GM19395 (cell line): ENCODE measurements at regions not wholly inside any gene's neighbourhood (a gene's known extent, or its start where the extent isn't known, plus 50 kb on each side); places are given as distances from the start of the nearest gene placed in this dataset.

Experiments
- ATAC-seq: cut with Tn5 transposase; IDR thresholded peaks from one replicate; pipeline ENCODE4 v1.9.1; 2021; ENCODE audit warnings: mild to moderate bottlenecking, moderate library complexity; ENCODE audit not compliant: unreplicated experiment

DNA sequence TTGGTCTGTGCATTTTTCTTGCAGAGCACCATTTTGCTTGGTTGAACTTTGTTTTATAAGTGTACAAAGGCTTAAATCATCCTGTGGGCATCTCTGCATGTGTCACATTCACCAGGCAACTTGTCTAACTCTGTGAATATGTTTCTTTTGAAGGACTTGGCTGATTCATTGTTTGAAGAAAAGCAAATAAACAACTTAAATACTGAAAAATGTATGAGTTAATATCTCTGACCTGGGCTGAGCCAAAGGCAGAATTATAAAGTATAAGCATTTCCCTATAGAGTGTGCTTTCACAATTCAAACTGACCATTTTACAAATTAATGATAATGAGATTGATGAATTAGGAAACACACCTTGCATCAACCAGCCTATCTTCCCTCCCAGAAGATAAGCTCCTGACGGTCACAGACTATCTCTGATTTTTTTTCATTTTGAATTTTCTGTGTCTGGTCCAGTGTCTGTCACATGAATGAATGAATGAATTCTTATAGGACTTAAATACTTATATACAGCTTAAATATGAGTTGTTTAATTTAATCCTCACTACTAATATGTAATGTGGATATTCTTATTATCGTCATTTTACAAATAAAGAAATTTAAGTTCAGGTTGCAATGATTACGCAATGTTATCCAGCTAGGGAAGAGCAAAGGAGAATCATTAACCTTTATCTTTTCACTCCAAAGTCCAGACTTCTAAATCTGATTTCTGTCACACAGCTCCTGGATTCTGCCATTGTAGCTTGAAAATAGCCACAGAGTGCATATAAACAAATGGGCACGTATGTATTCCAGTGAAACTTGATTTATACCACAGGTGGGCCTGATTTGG lies 182.0 kb upstream of the PHYHIPL start:
- no peak for ATAC-seq

- ATAC-seq = no peak
Measured at GRCh38 chr10:58995058-58995596, 181.3 kb upstream of the PHYHIPL start.

DNA sequence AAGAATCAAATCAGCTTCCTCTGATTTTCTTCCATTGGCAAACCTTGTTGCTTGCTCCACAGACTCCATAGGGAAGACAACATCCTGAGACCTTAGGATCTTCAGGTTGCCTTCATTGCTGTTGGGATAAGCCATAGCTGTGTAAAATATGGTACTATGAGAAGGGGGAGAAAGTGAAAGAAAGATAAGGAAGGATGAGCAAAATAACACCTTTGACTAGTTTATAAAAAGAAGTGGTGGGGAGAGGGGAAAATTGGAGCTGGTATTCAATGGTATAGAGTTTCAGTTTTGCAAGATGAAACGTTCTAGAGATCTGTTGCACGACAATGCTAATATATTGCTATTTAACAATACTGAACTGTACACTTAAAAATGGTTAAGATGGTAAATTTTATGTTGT lies 180.4 kb upstream of the PHYHIPL start:
- no peak for ATAC-seq

GRCh38 chr10:58996866-58997265 lies 179.6 kb upstream of the PHYHIPL start:
- no peak for ATAC-seq

GRCh38 chr10:58998924-58999713 lies 177.3 kb upstream of the PHYHIPL start:
- ATAC-seq = no peak

- ATAC-seq = no peak
Measured at GRCh38 chr10:59000162-59000825, 176.1 kb upstream of the PHYHIPL start.

DNA sequence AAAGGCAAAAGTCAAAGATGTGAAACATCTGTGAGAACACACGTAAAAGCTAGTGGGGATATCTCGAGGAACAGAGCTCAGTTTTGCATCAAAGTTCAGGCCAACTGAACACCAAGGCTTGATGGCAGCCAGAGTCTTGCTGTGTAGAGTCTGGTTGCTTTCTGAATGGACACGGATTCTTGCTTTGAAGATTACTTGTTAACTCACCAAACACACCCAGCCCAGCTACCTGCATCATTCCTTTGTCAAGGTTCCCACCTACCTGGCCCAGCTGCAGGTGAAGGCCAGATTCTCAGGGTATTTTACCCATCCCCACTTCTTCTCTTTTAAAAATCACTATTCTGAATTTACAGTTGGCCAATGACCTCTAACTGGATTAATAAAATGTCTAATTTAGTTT lies 174.4 kb upstream of the PHYHIPL start:
- no peak for ATAC-seq

DNA sequence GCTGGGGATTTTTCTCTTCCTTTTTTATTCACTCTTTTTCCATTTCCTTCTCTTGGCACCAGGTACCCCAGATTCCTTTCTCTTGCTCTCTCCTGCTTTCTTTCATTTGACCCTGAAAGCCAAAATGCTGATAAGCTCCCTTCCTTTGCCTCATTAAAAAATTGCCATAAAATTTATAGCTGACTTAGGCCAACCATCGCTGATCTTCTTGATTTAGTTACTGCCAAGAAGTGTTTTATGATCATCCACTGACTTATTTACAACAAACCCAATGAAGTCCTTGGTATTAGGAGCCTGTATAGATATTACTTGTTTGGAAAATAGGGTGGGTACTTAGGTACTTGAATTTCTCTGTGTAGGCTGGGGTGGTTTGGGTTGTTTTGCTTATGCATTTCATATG lies 173.2 kb upstream of the PHYHIPL start:
- no peak for ATAC-seq

GRCh38 chr10:59004392-59004791 lies 172.1 kb upstream of the PHYHIPL start:
- ATAC-seq = no peak

DNA sequence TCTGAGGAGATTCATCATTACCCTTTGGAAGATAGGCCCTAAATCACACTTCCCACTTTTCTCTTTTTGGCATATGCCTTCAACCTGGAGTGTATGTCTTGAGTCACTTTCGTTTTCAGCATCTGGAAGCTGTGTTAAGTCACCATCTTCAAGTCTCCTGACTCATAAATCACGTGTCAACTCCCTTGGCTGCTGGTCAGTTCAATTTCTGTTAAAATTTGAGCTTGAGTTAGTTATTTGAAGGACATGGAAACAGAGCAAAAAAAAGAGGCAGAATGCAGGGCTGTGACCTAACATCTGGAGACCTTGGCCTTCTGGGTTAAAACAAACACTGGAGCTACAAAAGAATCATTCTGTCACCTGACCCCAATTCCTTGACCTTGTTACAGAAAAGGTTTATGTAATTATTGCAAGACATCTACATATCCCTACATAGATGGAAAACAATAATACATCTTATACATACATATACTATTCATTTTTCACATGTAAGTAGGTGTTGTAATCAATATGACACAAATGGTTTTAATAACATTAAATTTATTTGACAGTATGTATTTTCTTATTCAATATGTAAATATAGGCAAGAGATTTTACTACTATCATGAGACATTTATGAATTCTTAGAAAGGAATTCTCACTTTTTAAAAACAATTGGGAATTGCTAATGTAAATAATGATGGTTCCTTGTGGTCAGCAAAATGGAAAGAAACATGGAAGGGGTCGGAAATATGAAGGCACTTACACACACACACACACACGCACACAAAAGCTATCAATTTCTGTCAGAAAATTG lies 169.7 kb upstream of the PHYHIPL start:
- no peak for ATAC-seq

GRCh38 chr10:59007307-59008025 lies 169.0 kb upstream of the PHYHIPL start:
- ATAC-seq = no peak

- no peak for ATAC-seq
Measured at GRCh38 chr10:59008452-59008851, 168.0 kb upstream of the PHYHIPL start.

DNA sequence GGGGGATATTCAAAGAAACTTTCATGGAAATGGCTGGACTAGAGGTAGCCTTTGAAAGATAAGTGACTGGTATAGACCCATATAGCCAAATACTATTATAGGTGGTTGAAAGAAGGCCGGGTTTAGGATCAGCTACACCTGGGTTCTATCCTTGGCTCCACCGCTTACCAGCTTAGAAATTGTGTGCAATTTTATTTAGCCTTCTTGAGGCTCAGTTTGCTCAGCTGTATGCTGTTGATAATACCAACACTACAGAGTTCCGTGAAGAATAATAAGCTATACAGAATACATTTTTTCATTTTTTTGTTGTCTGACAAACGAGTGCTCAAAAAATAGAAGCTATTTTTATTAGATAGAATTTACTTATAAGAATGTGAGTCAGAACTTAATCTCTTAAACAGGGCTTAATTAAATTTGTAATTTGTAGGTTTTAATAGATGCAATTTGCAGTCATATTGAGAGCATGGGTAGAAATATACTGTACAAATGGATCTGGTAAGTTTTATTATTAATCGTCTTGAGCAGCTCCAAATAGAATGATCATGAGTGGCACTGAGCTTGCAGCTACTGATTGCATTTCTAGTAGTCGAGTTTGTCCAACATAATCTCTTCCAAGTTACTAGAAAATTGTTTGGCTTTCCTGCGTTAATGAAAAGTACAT lies 164.3 kb upstream of the PHYHIPL start:
- no peak for ATAC-seq

- ATAC-seq = no peak
Measured at GRCh38 chr10:59012839-59013238, 163.6 kb upstream of the PHYHIPL start.

GRCh38 chr10:59016043-59016442 lies 160.4 kb upstream of the PHYHIPL start:
- no peak for ATAC-seq

DNA sequence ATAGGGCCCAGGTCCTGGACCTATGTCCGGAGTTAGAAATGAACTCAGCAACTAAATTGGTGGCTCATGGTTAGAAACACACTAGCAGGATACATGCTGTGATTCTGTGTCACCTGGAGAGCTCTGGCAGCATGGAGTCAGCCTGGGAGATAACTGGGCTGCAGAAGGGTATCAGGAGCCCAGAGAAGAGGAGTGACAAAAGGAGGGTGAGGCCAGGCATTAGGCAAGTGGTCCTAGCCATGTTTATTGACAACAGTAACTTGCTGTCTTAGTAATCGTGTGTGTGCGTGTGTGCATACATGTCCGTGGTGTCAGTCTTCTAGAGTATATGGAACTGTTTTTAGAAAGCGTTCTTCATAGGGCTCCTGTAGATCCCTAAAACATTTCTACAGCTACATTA lies 157.5 kb upstream of the PHYHIPL start:
- no peak for ATAC-seq

DNA sequence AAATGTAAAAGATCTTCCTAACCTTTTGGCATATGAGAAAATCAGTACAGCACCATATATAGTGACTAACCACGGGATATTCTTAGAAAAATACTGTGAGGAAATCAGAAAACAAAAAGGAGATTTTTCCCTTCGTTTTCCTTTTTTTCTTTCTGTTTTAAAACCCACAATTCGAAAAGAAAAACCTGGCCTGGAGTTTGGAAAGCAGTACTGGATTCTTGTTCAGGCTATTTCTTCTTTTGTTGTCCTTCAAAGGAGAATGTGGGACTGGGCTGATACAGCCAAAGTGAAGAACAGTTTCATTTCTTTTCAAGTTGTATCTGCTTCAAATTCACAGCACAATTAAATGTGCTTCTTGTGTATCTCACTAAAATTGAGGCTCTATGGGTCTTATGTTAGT lies 156.8 kb upstream of the PHYHIPL start:
- no peak for ATAC-seq

DNA sequence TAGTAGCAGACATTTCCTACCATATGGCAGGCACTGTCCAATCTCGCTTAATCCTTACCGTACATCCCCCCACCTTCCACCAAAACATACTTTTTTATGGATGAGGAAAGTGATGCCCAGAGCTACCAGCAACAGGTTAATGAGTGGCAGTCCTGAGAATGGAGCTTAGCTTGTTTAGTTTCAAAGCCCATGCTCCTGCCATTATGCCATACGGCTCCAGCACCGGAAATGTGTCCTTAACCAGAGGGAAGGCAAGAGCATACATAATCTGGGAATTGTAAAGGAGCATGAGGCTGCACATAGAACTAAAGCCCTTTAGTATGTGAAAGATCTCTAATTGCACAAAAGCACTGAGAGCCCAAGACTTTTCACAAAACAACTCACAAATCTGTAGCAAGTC lies 155.9 kb upstream of the PHYHIPL start:
- ATAC-seq = no peak

DNA sequence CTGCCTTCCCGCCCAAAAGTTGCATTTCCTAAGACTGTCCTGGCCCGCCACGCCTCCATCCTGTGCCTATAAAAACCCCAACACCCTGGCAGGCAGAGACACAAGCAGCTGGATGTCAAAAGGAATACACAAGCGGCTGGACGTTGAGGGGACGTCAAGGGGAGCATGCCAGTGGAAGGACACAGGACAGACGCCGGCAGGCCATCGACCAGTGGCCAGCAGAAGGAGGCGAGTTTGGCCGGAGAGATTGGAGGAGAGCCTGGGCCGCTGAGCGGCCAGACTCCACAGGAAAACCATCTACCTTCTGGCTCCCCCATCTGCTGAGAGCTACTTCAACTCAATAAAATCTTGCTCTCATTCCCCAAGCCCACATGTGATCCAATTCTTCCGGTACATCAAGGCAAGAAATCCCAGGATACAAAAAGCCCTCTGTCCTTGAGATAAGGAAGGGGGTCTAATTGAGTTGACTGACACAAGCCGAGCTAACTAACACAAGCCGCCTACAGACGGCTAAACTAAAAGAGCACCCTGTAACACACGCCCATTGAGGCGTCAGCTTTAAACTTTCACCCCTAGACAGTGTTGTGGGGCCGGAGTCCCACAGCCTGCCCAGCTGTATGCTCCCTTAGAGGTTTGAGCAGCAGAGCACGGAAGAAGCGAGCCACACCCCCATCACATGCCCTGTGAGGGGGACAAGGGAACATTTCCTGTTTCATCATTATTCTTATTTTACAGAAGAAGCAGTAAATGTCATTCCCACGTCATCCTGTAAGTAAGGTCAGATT lies 150.3 kb upstream of the PHYHIPL start:
- ATAC-seq = no peak
